ENCODE measurements at regions not wholly inside any gene's neighbourhood (a gene's known extent, or its start where the extent isn't known, plus 50 kb on each side); places are given as distances from the start of the nearest gene placed in this dataset.

DNA sequence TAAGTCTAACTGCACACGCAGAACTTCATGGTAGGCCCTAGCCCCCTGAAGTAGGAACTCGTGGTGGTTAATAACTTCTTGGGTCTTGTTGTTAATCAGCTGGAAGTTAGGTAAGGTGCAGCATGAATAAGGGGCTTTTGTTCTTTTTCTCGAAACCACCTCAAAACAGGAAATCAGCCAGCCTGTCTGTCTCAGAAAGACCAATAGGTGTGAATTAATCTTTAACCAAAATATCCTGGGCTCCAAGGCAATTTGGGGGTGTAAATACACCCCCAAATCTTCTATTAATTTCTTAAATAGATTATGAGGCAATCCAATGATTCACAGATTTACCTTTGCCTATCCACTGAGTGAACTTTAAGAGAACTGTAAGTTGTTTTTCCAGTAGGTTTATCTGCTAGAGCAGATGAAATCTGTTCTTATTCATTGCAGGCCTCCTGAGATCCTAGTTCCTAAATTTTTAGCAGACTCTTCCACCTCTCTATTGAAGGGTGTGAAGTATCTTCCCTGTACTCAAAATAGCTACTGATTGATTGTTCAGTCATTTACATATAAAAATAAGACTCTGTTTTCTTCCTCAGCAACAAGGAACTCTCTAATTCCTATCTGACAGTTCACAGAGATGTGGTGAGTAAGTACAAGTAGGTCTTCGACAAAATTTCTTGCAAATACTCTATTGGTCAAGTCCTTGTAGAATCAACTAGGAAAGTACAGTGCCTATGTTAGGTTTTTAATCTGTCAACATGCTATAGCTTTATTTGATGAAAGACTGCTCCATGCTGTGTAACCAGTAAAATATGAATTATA, 427.1 kb upstream of the NOX3 start:
- no peak for TF ChIP-seq POLR2AphosphoS5 (IDR thresholded peaks at IDR 0.05)
- TF ChIP-seq, protein P1, sequence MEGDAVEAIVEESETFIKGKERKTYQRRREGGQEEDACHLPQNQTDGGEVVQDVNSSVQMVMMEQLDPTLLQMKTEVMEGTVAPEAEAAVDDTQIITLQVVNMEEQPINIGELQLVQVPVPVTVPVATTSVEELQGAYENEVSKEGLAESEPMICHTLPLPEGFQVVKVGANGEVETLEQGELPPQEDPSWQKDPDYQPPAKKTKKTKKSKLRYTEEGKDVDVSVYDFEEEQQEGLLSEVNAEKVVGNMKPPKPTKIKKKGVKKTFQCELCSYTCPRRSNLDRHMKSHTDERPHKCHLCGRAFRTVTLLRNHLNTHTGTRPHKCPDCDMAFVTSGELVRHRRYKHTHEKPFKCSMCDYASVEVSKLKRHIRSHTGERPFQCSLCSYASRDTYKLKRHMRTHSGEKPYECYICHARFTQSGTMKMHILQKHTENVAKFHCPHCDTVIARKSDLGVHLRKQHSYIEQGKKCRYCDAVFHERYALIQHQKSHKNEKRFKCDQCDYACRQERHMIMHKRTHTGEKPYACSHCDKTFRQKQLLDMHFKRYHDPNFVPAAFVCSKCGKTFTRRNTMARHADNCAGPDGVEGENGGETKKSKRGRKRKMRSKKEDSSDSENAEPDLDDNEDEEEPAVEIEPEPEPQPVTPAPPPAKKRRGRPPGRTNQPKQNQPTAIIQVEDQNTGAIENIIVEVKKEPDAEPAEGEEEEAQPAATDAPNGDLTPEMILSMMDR (IDR thresholded peaks at IDR 0.05; ENCODE audit: poor library complexity, severe bottlenecking): no peak

Data from neural cell (in vitro differentiated cells).